MCF 10A (cell line): ENCODE measurements at regions not wholly inside any gene's neighbourhood (a gene's known extent, or its start where the extent isn't known, plus 50 kb on each side); places are given as distances from the start of the nearest gene placed in this dataset.

Source experiments
- BruUV-seq: library from RNA; stranded (reverse); fragments of 400-500 nt; replicated peaks from 2 replicates; lab custom pipeline; 2021; lab: Mats Ljungman, UMichigan
- CTCF ChIA-PET: fragments of 300-600 bp; sonication (Branson Sonifier 250); formaldehyde crosslinking; extraction: SDS; loops from one replicate; lab custom pipeline; 2021; ENCODE audit warnings: antibody characterized with exemption, inconsistent platforms; lab: Yijun Ruan, JAX
- POLR2A ChIA-PET: fragments of 300-600, 350-650 bp; sonication (Branson Sonifier 250); formaldehyde crosslinking; extraction: SDS; loops from one replicate; lab custom pipeline; 2020; ENCODE audit warnings: antibody characterized with exemption, inconsistent platforms; lab: Yijun Ruan, JAX
- DNase-seq: peaks from one replicate; pipeline ENCODE4 v3.0.0-alpha.2; 2018; ENCODE audit not compliant: unreplicated experiment
- H3K27ac Mint-ChIP-seq: one replicate; pipeline ENCODE4 v1.8.0; 2022; ENCODE audit warnings: mild to moderate bottlenecking, low read depth, mixed read lengths; ENCODE audit not compliant: unreplicated experiment
- H3K27me3 Mint-ChIP-seq: one replicate; pipeline ENCODE4 v1.8.0; 2022; ENCODE audit warnings: mixed read lengths; ENCODE audit not compliant: insufficient read depth, unreplicated experiment
- H3K36me3 Mint-ChIP-seq: one replicate; pipeline ENCODE4 v1.8.0; 2022; ENCODE audit warnings: mild to moderate bottlenecking, moderate library complexity, mixed read lengths; ENCODE audit not compliant: insufficient read depth, unreplicated experiment
- H3K4me1 Mint-ChIP-seq: one replicate; pipeline ENCODE4 v1.8.0; 2022; ENCODE audit warnings: mixed read lengths; ENCODE audit not compliant: insufficient read depth, unreplicated experiment
- H3K4me3 Mint-ChIP-seq: one replicate; pipeline ENCODE4 v1.8.0; 2022; ENCODE audit warnings: mild to moderate bottlenecking, moderate library complexity, mixed read lengths; ENCODE audit not compliant: unreplicated experiment
- H3K9me3 Mint-ChIP-seq: one replicate; pipeline ENCODE4 v1.8.0; 2022; ENCODE audit warnings: mixed read lengths; ENCODE audit not compliant: unreplicated experiment
- CTCF ChIP-seq: fragments of 200-600 bp; IDR thresholded peaks from one replicate; pipeline ENCODE4 v1.8.0; 2022; ENCODE audit warnings: antibody characterized with exemption, mild to moderate bottlenecking; ENCODE audit not compliant: unreplicated experiment
- intact Hi-C: fragments of 100-400 bp; cut with micrococcal nuclease; formaldehyde crosslinking; loops from 2 replicates; pipeline ENCODE4 v1.14.1; 2022

GRCh38 chr16:5653041-5653440, 555.4 kb upstream of the EEF2KMT start:
- Mint-ChIP-seq H3K4me3 (no peak overlapping the region), H3K27ac (no peak overlapping the region), H3K4me1 (no peaks in the 10 kb centered on the region), H3K9me3 (peaks cover 42% of the 10 kb centered on the region), H3K27me3 (no peaks in the 10 kb centered on the region), H3K36me3 (no peaks in the 10 kb centered on the region)
- ChIA-PET CTCF (no interaction called here), POLR2A (no interaction called here)
- DNase-seq = no peak
- BruUV-seq = no TSS peak
- intact Hi-C loops = no loop called here
- no peak for TF ChIP-seq CTCF

- Mint-ChIP-seq H3K27ac (no peak overlapping the region), H3K4me3 (no peak overlapping the region), H3K4me1 (no peaks in the 10 kb centered on the region), H3K9me3 (peaks cover 32% of the 10 kb centered on the region), H3K36me3 (no peaks in the 10 kb centered on the region), H3K27me3 (no peaks in the 10 kb centered on the region)
- no peak for DNase-seq
- POLR2A ChIA-PET = no interaction called here
- no TSS peak for BruUV-seq
- CTCF ChIA-PET = no interaction called here
- intact Hi-C loops = no loop called here
- no peak for TF ChIP-seq CTCF
These were observed 552.5 kb upstream of the EEF2KMT start for GRCh38 chr16:5649762-5650743.

- CTCF ChIA-PET = interaction anchor here (1.6 kb wide), 1 partner anchor 13 kb away, joined by 4 read pairs; no protein-coding TSS in a partner anchor
- BruUV-seq = no TSS peak
- H3K4me1 Mint-ChIP-seq = no peaks in the 10 kb centered on the region
- TF ChIP-seq CTCF = no peak
- no peaks in the 10 kb centered on the region for H3K36me3 Mint-ChIP-seq
- intact Hi-C loops = no loop called here
- H3K27ac Mint-ChIP-seq = no peak overlapping the region
- H3K9me3 Mint-ChIP-seq = peaks cover 22% of the 10 kb centered on the region
- DNase-seq = no peak
- no peaks in the 10 kb centered on the region for H3K27me3 Mint-ChIP-seq
- H3K4me3 Mint-ChIP-seq = no peak overlapping the region
- POLR2A ChIA-PET = no interaction called here
These were observed 549.5 kb upstream of the EEF2KMT start for GRCh38 chr16:5647051-5647450.

GRCh38 chr16:5643855-5644531, 546.4 kb upstream of the EEF2KMT start:
- Mint-ChIP-seq H3K4me3 (no peak overlapping the region), H3K36me3 (no peaks in the 10 kb centered on the region), H3K9me3 (peaks cover 30% of the 10 kb centered on the region), H3K27ac (no peak overlapping the region), H3K27me3 (no peaks in the 10 kb centered on the region), H3K4me1 (no peaks in the 10 kb centered on the region)
- ChIA-PET POLR2A (no interaction called here), CTCF (interaction anchor here (0.7 kb wide), 1 partner anchor 10 kb away, joined by 4 read pairs; no protein-coding TSS in a partner anchor)
- no peak for DNase-seq
- no peak for TF ChIP-seq CTCF
- intact Hi-C loops = no loop called here
- BruUV-seq = no TSS peak
